ENCODE measurements at regions not wholly inside any gene's neighbourhood (a gene's known extent, or its start where the extent isn't known, plus 50 kb on each side); places are given as distances from the start of the nearest gene placed in this dataset.

GRCh38 chr5:44907396-44907795 lies 98.6 kb downstream of the MRPS30 start:
- TF ChIP-seq CTCF (conservative IDR thresholded peaks at IDR 0.05 in 1 of 2, IDR thresholded peaks at IDR 0.05 in 1 of 2; ENCODE audit: low read depth in 1 of 2, low read length in 2 of 2) (no peak), EZH2 (IDR thresholded peaks at IDR 0.05; ENCODE audit: low read length, missing control alignments) (no peak)
